A549 (cell line): ENCODE measurements at regions not wholly inside any gene's neighbourhood (a gene's known extent, or its start where the extent isn't known, plus 50 kb on each side); places are given as distances from the start of the nearest gene placed in this dataset.

ENCODE experiments used
- CBX8 ChIP-seq: fragments of 200-600 bp; sonication (generic); IDR thresholded peaks from 2 replicates; pipeline ENCODE4 v1.6.1; 2016
- CEBPB ChIP-seq, 2 experiments: fragments of >200 bp in 1 of 2; sonication (Bioruptor Twin) in 1 of 2; formaldehyde crosslinking in 1 of 2; IDR thresholded peaks; 2 replicates each; pipeline ENCODE4 v1.6.1; 2012 to 2016
- CTCF ChIP-seq: fragments of >200 bp; sonication (Bioruptor Twin); formaldehyde crosslinking; IDR thresholded peaks from 3 replicates; pipeline ENCODE4 v1.5.1; 2016
- ESRRA ChIP-seq: fragments of 150-350 bp; IDR thresholded peaks from 2 replicates; pipeline ENCODE4 v1.6.1; 2014; ENCODE audit warnings: mild to moderate bottlenecking, low read length, borderline replicate concordance
- FOSL2 ChIP-seq, 2 experiments: fragments of 450-650 bp in 1 of 2; fragments of >200 bp in 1 of 2; sonication (Bioruptor Twin) in 1 of 2; formaldehyde crosslinking; IDR thresholded peaks; 2 replicates each; pipeline versions ENCODE4 v1.5.0 to v1.6.1; 2016 to 2020; ENCODE audit warnings: mild to moderate bottlenecking in 1 of 2, moderate library complexity in 1 of 2
- MYC ChIP-seq: IDR thresholded peaks from 2 replicates; pipeline ENCODE4 v1.6.1; 2012; ENCODE audit warnings: mild to moderate bottlenecking, inconsistent platforms, low read length, improper control_type of control experiment, borderline replicate concordance
- POLR2A ChIP-seq: IDR thresholded peaks from 2 replicates; pipeline ENCODE4 v1.6.1; 2012; ENCODE audit warnings: mild to moderate bottlenecking, low read length
- POLR2AphosphoS2 ChIP-seq: conservative IDR thresholded peaks from 2 replicates; pipeline ENCODE4 v1.6.1; 2012; ENCODE audit warnings: low read length, improper control_type of control experiment, inconsistent platforms
- RAD21 ChIP-seq, 2 experiments: fragments of >200 bp in 1 of 2; sonication (Bioruptor Twin) in 1 of 2; formaldehyde crosslinking in 1 of 2; IDR thresholded peaks in 1 of 2; conservative IDR thresholded peaks in 1 of 2; 2 replicates in 1 of 2; 3 replicates in 1 of 2; pipeline ENCODE4 v1.6.1; 2012 to 2018; ENCODE audit warnings: inconsistent platforms in 1 of 2
- RFX5 ChIP-seq: fragments of 450-650 bp; IDR thresholded peaks from 2 replicates; pipeline ENCODE4 v1.7.1; 2014; ENCODE audit warnings: antibody characterized with exemption, mild to moderate bottlenecking, moderate library complexity
- ZFP36 ChIP-seq: fragments of 450-650 bp; IDR thresholded peaks from 2 replicates; pipeline ENCODE4 v1.6.1; 2014; ENCODE audit warnings: borderline replicate concordance; ENCODE audit not compliant: partially characterized antibody
- ZNF302 ChIP-seq: fragments of 250-450 bp; sonication (Bioruptor Pico); IDR thresholded peaks from 2 replicates; pipeline ENCODE4 v1.9.0; 2021; ENCODE audit warnings: inconsistent platforms, mild to moderate bottlenecking, moderate library complexity
- TF ChIP-seq, protein P1 (sequence below): fragments of 200-600 bp; sonication (generic); IDR thresholded peaks from 2 replicates; pipeline ENCODE4 v1.6.1; 2016; ENCODE audit warnings: antibody characterized with exemption, mild to moderate bottlenecking, moderate library complexity

- TF ChIP-seq CTCF (no peak), CBX8 (no peak), ESRRA (no peak), CEBPB (IDR thresholded peaks at IDR 0.05) (no peak), POLR2AphosphoS2 (no peak), ZFP36 (no peak), ZNF302 (no peak), FOSL2 (IDR thresholded peaks at IDR 0.05) (no peak), FOSL2 (CRISPR knock-in tag; IDR thresholded peaks at IDR 0.05) (no peak), MYC (no peak), RFX5 (no peak), POLR2A (no peak), RAD21 (conservative IDR thresholded peaks at IDR 0.05 in 1 of 2, IDR thresholded peaks at IDR 0.05 in 1 of 2) (no peak)
- TF ChIP-seq, protein P1, sequence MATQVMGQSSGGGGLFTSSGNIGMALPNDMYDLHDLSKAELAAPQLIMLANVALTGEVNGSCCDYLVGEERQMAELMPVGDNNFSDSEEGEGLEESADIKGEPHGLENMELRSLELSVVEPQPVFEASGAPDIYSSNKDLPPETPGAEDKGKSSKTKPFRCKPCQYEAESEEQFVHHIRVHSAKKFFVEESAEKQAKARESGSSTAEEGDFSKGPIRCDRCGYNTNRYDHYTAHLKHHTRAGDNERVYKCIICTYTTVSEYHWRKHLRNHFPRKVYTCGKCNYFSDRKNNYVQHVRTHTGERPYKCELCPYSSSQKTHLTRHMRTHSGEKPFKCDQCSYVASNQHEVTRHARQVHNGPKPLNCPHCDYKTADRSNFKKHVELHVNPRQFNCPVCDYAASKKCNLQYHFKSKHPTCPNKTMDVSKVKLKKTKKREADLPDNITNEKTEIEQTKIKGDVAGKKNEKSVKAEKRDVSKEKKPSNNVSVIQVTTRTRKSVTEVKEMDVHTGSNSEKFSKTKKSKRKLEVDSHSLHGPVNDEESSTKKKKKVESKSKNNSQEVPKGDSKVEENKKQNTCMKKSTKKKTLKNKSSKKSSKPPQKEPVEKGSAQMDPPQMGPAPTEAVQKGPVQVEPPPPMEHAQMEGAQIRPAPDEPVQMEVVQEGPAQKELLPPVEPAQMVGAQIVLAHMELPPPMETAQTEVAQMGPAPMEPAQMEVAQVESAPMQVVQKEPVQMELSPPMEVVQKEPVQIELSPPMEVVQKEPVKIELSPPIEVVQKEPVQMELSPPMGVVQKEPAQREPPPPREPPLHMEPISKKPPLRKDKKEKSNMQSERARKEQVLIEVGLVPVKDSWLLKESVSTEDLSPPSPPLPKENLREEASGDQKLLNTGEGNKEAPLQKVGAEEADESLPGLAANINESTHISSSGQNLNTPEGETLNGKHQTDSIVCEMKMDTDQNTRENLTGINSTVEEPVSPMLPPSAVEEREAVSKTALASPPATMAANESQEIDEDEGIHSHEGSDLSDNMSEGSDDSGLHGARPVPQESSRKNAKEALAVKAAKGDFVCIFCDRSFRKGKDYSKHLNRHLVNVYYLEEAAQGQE = no peak
Measured at GRCh38 chr10:88130912-88131311, 267.5 kb downstream of the PTEN start.
